ENCODE measurements at regions not wholly inside any gene's neighbourhood (a gene's known extent, or its start where the extent isn't known, plus 50 kb on each side); places are given as distances from the start of the nearest gene placed in this dataset.

DNA sequence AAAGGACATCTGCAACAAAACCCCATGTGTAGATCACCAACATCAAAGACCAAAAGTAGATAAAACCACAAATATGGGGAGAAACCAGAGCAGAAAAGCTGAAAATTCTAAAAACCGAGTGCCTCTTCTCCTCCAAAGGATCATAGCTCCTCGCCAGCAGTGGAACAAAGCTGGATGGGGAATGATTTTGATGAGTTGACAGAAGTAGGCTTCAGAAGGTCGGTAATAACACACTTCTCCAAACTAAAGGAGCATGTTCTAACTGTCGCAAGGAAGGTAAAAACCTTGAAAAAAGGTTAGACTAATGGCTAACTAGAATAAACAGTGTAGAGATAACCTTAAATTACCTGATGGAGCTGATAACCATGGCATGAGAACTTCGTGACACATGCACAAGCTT is 109.9 kb upstream of the SYNCRIP start:
- TF ChIP-seq, protein P1, sequence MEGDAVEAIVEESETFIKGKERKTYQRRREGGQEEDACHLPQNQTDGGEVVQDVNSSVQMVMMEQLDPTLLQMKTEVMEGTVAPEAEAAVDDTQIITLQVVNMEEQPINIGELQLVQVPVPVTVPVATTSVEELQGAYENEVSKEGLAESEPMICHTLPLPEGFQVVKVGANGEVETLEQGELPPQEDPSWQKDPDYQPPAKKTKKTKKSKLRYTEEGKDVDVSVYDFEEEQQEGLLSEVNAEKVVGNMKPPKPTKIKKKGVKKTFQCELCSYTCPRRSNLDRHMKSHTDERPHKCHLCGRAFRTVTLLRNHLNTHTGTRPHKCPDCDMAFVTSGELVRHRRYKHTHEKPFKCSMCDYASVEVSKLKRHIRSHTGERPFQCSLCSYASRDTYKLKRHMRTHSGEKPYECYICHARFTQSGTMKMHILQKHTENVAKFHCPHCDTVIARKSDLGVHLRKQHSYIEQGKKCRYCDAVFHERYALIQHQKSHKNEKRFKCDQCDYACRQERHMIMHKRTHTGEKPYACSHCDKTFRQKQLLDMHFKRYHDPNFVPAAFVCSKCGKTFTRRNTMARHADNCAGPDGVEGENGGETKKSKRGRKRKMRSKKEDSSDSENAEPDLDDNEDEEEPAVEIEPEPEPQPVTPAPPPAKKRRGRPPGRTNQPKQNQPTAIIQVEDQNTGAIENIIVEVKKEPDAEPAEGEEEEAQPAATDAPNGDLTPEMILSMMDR (conservative IDR thresholded peaks at IDR 0.05; ENCODE audit: low read depth, low read length) = no peak
- no peak for TF ChIP-seq EZH2 (IDR thresholded peaks at IDR 0.05; ENCODE audit: low read length, unreplicated experiment)
- TF ChIP-seq EZH2phosphoT487 (IDR thresholded peaks at IDR 0.05; ENCODE audit: borderline replicate concordance, low read length) = no peak

All from PC-3 (cell line).